WERI-Rb-1 (cell line): ENCODE measurements at regions not wholly inside any gene's neighbourhood (a gene's known extent, or its start where the extent isn't known, plus 50 kb on each side); places are given as distances from the start of the nearest gene placed in this dataset.
"Not testable (repeated sequence)": the region's sequence is repeated elsewhere in the genome, so short reads cannot be mapped to it uniquely, and the experiment has no call there.

Experiments
- DNase-seq: peaks from one replicate; pipeline ENCODE4 v3.0.0-alpha.2; 2020
- H3K27ac ChIP-seq: fragments of 250-450 bp; sonication (Bioruptor Pico); 2 replicates; pipeline ENCODE4 v1.5.1; 2020; ENCODE audit warnings: mild to moderate bottlenecking, moderate library complexity
- H3K27me3 ChIP-seq: fragments of 250-450 bp; sonication (Bioruptor Pico); 2 replicates; pipeline ENCODE4 v1.5.1; 2021; ENCODE audit warnings: mild to moderate bottlenecking, low read depth, moderate library complexity; ENCODE audit not compliant: insufficient read depth, severe bottlenecking
- H3K36me3 ChIP-seq: fragments of 250-450 bp; sonication (Bioruptor Pico); 2 replicates; pipeline ENCODE4 v1.5.1; 2020; ENCODE audit warnings: mild to moderate bottlenecking, moderate library complexity
- H3K4me3 ChIP-seq: 2 replicates; pipeline ENCODE4 v1.5.1; 2011; ENCODE audit warnings: low read depth, mild to moderate bottlenecking, control low read depth, low read length
- H3K9me3 ChIP-seq: fragments of 250-450 bp; sonication (Bioruptor Pico); 2 replicates; pipeline ENCODE4 v1.5.1; 2021; ENCODE audit warnings: mild to moderate bottlenecking, moderate library complexity; ENCODE audit not compliant: severe bottlenecking
- CTCF ChIP-seq: IDR thresholded peaks from 2 replicates; pipeline ENCODE4 v1.5.1; 2011; ENCODE audit warnings: low read depth, mild to moderate bottlenecking, control low read depth, inconsistent platforms, low read length

DNA sequence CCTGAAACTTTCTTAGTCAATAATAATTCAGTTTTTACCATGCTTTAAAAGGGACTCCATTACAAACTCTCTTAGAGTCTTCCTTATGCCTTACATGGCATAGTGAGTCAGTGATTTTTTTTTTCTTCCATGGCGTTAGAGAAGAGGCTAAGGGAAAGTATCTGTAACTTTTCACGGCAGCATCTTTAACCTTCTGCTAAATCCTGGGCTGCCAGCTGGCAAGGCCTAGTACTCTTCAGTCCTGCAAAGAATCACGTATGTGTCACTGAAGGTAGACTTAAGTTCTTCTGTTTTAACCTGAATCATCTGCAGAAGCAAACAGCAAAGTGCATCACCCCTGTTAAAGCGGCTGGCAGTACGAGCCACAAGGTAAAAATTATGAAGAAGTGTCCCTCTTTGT lies 286.3 kb upstream of the FN1 start:
- no peak for DNase-seq
- Histone ChIP-seq H3K36me3 (no peaks in the 10 kb centered on the region), H3K27ac (no peak overlapping the region), H3K27me3 (no peaks in the 10 kb centered on the region), H3K9me3 (no peaks in the 10 kb centered on the region), H3K4me3 (no peak overlapping the region)
- no peak for TF ChIP-seq CTCF

DNA sequence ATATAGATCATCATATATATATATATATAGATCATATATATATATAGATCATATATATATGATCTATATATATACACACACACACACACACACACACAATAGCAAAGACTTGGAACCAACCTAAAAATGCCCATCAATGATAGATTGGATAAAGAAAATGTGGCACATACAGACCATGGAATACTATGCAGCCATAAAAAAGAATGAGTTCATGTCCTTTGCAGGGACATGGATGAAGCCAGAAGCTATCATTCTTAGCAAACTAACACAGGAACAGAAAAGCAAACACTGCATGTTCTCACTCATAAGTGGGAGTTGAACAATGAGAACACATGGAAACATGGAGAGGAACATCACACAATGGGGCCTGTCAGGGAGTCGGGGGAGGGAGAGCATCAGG lies 285.6 kb upstream of the FN1 start:
- not testable (repeated sequence) for H3K27ac ChIP-seq, DNase-seq, H3K4me3 ChIP-seq, H3K27me3 ChIP-seq, H3K9me3 ChIP-seq, H3K36me3 ChIP-seq

DNA sequence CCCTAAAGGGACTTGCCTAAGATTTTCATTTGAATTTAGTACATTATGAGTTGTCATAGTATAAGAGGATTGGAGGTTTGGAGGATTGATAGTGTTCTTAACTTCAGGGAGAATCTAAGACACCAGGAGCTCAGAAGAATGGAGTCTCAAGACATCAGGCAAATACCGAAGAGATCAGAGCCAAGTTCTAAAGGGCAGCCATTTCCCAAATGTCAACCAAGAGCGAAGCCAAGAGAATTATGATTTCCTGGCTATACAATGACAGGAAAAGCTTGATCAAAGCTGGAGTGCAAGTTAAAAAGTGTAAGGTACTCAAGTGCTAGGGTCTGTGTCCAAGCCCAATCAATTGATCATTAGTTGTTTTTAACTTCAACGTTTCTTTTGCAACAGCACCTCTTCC lies 283.0 kb upstream of the FN1 start:
- H3K36me3 ChIP-seq: no peaks in the 10 kb centered on the region
- no peak overlapping the region for H3K4me3 ChIP-seq
- H3K9me3 ChIP-seq: no peaks in the 10 kb centered on the region
- DNase-seq: no peak
- no peaks in the 10 kb centered on the region for H3K27me3 ChIP-seq
- no peak overlapping the region for H3K27ac ChIP-seq
- TF ChIP-seq CTCF: no peak

DNA sequence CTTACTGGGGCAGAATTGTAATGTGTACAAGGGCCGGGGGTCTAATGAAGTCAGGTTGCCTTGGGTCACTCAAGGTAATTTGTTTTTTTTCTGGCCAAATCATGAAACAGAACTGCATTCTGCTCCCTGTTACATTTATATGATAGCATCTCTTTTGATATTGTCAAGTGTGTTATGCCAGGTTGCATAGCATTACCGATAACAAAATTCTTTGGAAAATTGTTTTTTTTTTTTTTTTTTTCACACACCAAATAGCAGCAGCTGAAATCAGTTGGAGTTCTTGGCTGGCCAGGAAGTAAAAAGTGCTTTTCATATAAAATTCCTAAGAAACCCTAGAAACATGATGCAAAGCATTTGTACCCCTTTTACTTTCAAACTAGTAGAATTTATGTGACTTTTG lies 282.6 kb upstream of the FN1 start:
- Histone ChIP-seq H3K9me3 (no peaks in the 10 kb centered on the region), H3K36me3 (no peaks in the 10 kb centered on the region), H3K4me3 (no peak overlapping the region), H3K27ac (no peak overlapping the region), H3K27me3 (no peaks in the 10 kb centered on the region)
- TF ChIP-seq CTCF: no peak
- DNase-seq: no peak

DNA sequence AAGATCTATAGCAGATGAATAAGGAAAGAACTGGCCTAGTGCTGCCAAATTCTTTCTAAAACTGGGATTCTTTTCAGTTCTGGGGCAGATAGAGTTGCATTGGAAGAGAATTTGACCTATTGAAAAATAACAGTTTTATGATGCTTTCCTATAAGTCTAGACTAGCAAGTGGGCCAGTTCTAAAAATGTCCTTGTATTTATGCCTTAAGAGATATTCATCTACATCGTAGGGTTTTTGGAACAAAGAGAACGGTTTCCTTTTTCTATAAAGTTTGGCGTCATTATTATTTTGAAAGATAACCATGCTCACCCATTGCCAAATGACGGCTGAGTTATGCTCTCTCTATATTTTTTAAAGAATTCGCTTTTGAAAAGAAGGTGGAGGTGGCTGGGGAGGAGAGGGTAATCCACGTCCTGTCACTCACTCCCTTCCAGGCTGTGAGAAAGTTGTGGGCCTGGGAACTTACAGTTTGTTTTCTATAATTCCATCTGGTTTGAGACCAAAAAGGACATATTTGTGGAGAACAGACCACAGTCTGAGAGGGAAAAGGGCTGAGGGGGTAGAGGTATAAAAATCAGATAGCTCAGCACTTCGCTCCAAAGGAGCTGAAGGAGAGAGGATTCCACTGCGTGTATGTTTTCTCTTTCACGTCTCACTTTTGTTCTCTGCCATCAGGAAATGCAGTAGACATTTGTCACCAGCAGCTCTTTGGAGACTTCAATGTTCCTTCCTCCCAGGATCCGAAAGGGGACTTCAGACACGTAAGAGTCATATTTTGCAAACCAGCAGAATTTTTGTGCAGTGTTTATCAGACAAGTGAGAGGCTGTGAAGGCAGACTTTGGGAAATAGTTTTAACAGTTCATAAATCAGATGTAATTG lies 281.9 kb upstream of the FN1 start:
- no peak for TF ChIP-seq CTCF
- no peaks in the 10 kb centered on the region for H3K36me3 ChIP-seq
- DNase-seq: no peak
- H3K4me3 ChIP-seq: no peak overlapping the region
- no peak overlapping the region for H3K27ac ChIP-seq
- H3K27me3 ChIP-seq: no peaks in the 10 kb centered on the region
- H3K9me3 ChIP-seq: no peaks in the 10 kb centered on the region

GRCh38 chr2:215716956-215717355 lies 281.1 kb upstream of the FN1 start:
- H3K4me3 ChIP-seq: no peak overlapping the region
- H3K9me3 ChIP-seq: no peaks in the 10 kb centered on the region
- TF ChIP-seq CTCF: no peak
- no peaks in the 10 kb centered on the region for H3K27me3 ChIP-seq
- no peak overlapping the region for H3K27ac ChIP-seq
- no peaks in the 10 kb centered on the region for H3K36me3 ChIP-seq
- no peak for DNase-seq
